ENCODE measurements at regions not wholly inside any gene's neighbourhood (a gene's known extent, or its start where the extent isn't known, plus 50 kb on each side); places are given as distances from the start of the nearest gene placed in this dataset.

GRCh38 chr4:160100316-160100715 is 997.4 kb downstream of the RAPGEF2 start:
- Histone ChIP-seq H3K27me3 (replicated peaks in 1 of 4; ENCODE audit: control extremely low read depth in 1 of 4, control insufficient read depth in 3 of 4, insufficient read depth in 4 of 4, low read length in 3 of 4) (no peaks in the 10 kb centered on the region), H3K36me3 (replicated peaks in 1 of 2; ENCODE audit: control extremely low read depth in 1 of 2, control insufficient read depth in 1 of 2, extremely low read depth in 1 of 2, insufficient read depth in 2 of 2, low read length in 1 of 2) (no peaks in the 10 kb centered on the region), H3K79me2 (ENCODE audit: control insufficient read depth, insufficient read depth, low read length) (no peaks in the 10 kb centered on the region), H3K4me1 (ENCODE audit: control insufficient read depth in 2 of 2, insufficient read depth in 2 of 2, low read length in 2 of 2) (no peaks in the 10 kb centered on the region), H3K4me3 (ENCODE audit: control extremely low read depth in 1 of 5, extremely low read depth in 1 of 5, insufficient read depth in 1 of 5, low read depth in 2 of 5, low read length in 4 of 5) (no peak overlapping the region), H3K9me3 (ENCODE audit: control extremely low read depth in 1 of 3, control insufficient read depth in 2 of 3, insufficient read depth in 1 of 3, low read length in 2 of 3) (no peaks in the 10 kb centered on the region), H3K4me2 (replicated peaks; ENCODE audit: low read depth, low read length, poor library complexity, severe bottlenecking) (no peak overlapping the region), H4K20me1 (ENCODE audit: control insufficient read depth, insufficient read depth, low read length, poor library complexity, severe bottlenecking) (no peaks in the 10 kb centered on the region), H3K27ac (ENCODE audit: low read length in 2 of 2) (no peak overlapping the region), H3K9ac (ENCODE audit: low read length) (no peak overlapping the region), H2AFZ (ENCODE audit: insufficient read depth, low read depth, low read length, poor library complexity, severe bottlenecking) (no peak overlapping the region)
- H3K27me3 Mint-ChIP-seq = no peaks in the 10 kb centered on the region
- intact Hi-C loops (cut with micrococcal nuclease) = no loop called here
- TF ChIP-seq EZH2 (IDR thresholded peaks at IDR 0.05; ENCODE audit: borderline replicate concordance, insufficient read depth, low read depth, low read length, poor library complexity, severe bottlenecking) = no peak
- TF ChIP-seq, protein P1, sequence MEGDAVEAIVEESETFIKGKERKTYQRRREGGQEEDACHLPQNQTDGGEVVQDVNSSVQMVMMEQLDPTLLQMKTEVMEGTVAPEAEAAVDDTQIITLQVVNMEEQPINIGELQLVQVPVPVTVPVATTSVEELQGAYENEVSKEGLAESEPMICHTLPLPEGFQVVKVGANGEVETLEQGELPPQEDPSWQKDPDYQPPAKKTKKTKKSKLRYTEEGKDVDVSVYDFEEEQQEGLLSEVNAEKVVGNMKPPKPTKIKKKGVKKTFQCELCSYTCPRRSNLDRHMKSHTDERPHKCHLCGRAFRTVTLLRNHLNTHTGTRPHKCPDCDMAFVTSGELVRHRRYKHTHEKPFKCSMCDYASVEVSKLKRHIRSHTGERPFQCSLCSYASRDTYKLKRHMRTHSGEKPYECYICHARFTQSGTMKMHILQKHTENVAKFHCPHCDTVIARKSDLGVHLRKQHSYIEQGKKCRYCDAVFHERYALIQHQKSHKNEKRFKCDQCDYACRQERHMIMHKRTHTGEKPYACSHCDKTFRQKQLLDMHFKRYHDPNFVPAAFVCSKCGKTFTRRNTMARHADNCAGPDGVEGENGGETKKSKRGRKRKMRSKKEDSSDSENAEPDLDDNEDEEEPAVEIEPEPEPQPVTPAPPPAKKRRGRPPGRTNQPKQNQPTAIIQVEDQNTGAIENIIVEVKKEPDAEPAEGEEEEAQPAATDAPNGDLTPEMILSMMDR (IDR thresholded peaks at IDR 0.05) = no peak
- CTCF ChIA-PET = no interaction called here
- H3K27ac Mint-ChIP-seq = no peak overlapping the region
- DNase-seq = no peak
- POLR2A ChIA-PET = no interaction called here
- whole genome bisulfite sequencing (ENCODE audit: insufficient coverage) = no CpG with 5 or more reads among the region's 1 CpG
- H3K4me1 Mint-ChIP-seq = no peaks in the 10 kb centered on the region
- no peak overlapping the region for H3K4me3 Mint-ChIP-seq
- no peak for ATAC-seq (ENCODE audit: low read depth)
- peaks cover 3% of the 10 kb centered on the region for H3K9me3 Mint-ChIP-seq (ENCODE audit: insufficient read depth)

- WGBS (ENCODE audit: insufficient coverage) = 87% methylated on average over 2 of the region's 3 CpGs
These were observed 1008.0 kb downstream of the RAPGEF2 start for GRCh38 chr4:160110891-160111290.

More at GRCh38 chr4:160110891-160111290, 1008.0 kb downstream of the RAPGEF2 start:
- no peak for TF ChIP-seq EZH2 (IDR thresholded peaks at IDR 0.05; ENCODE audit: borderline replicate concordance, insufficient read depth, low read depth, low read length, poor library complexity, severe bottlenecking)
- TF ChIP-seq, protein P1 (IDR thresholded peaks at IDR 0.05) = no peak
- Mint-ChIP-seq H3K4me1 (no peaks in the 10 kb centered on the region), H3K27me3 (no peaks in the 10 kb centered on the region), H3K9me3 (ENCODE audit: insufficient read depth) (peaks cover 22% of the 10 kb centered on the region), H3K27ac (no peak overlapping the region), H3K4me3 (no peak overlapping the region)
- no peaks in the 10 kb centered on the region for H4K20me1 ChIP-seq (ENCODE audit: control insufficient read depth, insufficient read depth, low read length, poor library complexity, severe bottlenecking)
- intact Hi-C loops (cut with micrococcal nuclease) = no loop called here
- ATAC-seq (ENCODE audit: low read depth) (no peak), DNase-seq (no peak)
- ChIA-PET POLR2A (no interaction called here), CTCF (no interaction called here)
- H3K27ac ChIP-seq (ENCODE audit: low read length in 2 of 2) = no peak overlapping the region
- H2AFZ ChIP-seq (ENCODE audit: insufficient read depth, low read depth, low read length, poor library complexity, severe bottlenecking) = no peak overlapping the region
- H3K4me2 ChIP-seq (replicated peaks; ENCODE audit: low read depth, low read length, poor library complexity, severe bottlenecking) = no peak overlapping the region
- H3K79me2 ChIP-seq (ENCODE audit: control insufficient read depth, insufficient read depth, low read length) = no peaks in the 10 kb centered on the region
- H3K27me3 ChIP-seq (replicated peaks in 1 of 4; ENCODE audit: control extremely low read depth in 1 of 4, control insufficient read depth in 3 of 4, insufficient read depth in 4 of 4, low read length in 3 of 4) = no peaks in the 10 kb centered on the region
- H3K9ac ChIP-seq (ENCODE audit: low read length) = no peak overlapping the region
- H3K4me3 ChIP-seq (ENCODE audit: control extremely low read depth in 1 of 5, extremely low read depth in 1 of 5, insufficient read depth in 1 of 5, low read depth in 2 of 5, low read length in 4 of 5) = no peak overlapping the region
- no peaks in the 10 kb centered on the region for H3K36me3 ChIP-seq (replicated peaks in 1 of 2; ENCODE audit: control extremely low read depth in 1 of 2, control insufficient read depth in 1 of 2, extremely low read depth in 1 of 2, insufficient read depth in 2 of 2, low read length in 1 of 2)
- H3K9me3 ChIP-seq (ENCODE audit: control extremely low read depth in 1 of 3, control insufficient read depth in 2 of 3, insufficient read depth in 1 of 3, low read length in 2 of 3) = peaks cover 0 to 12% (median 2%) of the 10 kb centered on the region in 3 donors
- H3K4me1 ChIP-seq (ENCODE audit: control insufficient read depth in 2 of 2, insufficient read depth in 2 of 2, low read length in 2 of 2) = no peaks in the 10 kb centered on the region

All from B cell (primary cell).